ENCODE measurements at regions not wholly inside any gene's neighbourhood (a gene's known extent, or its start where the extent isn't known, plus 50 kb on each side); places are given as distances from the start of the nearest gene placed in this dataset.

DNA sequence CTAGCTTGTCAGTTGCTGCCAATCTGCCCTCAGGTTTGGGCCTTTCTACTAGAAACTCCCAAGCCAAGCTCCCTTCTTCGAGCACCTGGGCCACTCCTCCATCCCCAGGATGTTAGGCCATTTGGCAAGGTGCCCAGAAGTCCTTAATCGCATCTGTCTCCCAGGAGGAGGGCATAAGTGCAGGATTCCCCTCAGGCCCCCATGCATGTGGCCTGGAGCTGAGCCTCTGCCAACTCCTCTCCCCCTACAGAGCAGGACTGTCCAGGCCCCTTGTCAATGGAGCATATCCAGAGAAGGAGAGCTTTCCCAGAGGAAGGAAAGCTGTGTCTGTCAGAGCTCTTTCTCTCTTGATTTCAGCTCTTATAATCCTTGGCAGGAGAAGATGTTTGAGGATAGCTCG lies 182.6 kb upstream of the ROPN1 start (continued):
- TF ChIP-seq, protein P1, sequence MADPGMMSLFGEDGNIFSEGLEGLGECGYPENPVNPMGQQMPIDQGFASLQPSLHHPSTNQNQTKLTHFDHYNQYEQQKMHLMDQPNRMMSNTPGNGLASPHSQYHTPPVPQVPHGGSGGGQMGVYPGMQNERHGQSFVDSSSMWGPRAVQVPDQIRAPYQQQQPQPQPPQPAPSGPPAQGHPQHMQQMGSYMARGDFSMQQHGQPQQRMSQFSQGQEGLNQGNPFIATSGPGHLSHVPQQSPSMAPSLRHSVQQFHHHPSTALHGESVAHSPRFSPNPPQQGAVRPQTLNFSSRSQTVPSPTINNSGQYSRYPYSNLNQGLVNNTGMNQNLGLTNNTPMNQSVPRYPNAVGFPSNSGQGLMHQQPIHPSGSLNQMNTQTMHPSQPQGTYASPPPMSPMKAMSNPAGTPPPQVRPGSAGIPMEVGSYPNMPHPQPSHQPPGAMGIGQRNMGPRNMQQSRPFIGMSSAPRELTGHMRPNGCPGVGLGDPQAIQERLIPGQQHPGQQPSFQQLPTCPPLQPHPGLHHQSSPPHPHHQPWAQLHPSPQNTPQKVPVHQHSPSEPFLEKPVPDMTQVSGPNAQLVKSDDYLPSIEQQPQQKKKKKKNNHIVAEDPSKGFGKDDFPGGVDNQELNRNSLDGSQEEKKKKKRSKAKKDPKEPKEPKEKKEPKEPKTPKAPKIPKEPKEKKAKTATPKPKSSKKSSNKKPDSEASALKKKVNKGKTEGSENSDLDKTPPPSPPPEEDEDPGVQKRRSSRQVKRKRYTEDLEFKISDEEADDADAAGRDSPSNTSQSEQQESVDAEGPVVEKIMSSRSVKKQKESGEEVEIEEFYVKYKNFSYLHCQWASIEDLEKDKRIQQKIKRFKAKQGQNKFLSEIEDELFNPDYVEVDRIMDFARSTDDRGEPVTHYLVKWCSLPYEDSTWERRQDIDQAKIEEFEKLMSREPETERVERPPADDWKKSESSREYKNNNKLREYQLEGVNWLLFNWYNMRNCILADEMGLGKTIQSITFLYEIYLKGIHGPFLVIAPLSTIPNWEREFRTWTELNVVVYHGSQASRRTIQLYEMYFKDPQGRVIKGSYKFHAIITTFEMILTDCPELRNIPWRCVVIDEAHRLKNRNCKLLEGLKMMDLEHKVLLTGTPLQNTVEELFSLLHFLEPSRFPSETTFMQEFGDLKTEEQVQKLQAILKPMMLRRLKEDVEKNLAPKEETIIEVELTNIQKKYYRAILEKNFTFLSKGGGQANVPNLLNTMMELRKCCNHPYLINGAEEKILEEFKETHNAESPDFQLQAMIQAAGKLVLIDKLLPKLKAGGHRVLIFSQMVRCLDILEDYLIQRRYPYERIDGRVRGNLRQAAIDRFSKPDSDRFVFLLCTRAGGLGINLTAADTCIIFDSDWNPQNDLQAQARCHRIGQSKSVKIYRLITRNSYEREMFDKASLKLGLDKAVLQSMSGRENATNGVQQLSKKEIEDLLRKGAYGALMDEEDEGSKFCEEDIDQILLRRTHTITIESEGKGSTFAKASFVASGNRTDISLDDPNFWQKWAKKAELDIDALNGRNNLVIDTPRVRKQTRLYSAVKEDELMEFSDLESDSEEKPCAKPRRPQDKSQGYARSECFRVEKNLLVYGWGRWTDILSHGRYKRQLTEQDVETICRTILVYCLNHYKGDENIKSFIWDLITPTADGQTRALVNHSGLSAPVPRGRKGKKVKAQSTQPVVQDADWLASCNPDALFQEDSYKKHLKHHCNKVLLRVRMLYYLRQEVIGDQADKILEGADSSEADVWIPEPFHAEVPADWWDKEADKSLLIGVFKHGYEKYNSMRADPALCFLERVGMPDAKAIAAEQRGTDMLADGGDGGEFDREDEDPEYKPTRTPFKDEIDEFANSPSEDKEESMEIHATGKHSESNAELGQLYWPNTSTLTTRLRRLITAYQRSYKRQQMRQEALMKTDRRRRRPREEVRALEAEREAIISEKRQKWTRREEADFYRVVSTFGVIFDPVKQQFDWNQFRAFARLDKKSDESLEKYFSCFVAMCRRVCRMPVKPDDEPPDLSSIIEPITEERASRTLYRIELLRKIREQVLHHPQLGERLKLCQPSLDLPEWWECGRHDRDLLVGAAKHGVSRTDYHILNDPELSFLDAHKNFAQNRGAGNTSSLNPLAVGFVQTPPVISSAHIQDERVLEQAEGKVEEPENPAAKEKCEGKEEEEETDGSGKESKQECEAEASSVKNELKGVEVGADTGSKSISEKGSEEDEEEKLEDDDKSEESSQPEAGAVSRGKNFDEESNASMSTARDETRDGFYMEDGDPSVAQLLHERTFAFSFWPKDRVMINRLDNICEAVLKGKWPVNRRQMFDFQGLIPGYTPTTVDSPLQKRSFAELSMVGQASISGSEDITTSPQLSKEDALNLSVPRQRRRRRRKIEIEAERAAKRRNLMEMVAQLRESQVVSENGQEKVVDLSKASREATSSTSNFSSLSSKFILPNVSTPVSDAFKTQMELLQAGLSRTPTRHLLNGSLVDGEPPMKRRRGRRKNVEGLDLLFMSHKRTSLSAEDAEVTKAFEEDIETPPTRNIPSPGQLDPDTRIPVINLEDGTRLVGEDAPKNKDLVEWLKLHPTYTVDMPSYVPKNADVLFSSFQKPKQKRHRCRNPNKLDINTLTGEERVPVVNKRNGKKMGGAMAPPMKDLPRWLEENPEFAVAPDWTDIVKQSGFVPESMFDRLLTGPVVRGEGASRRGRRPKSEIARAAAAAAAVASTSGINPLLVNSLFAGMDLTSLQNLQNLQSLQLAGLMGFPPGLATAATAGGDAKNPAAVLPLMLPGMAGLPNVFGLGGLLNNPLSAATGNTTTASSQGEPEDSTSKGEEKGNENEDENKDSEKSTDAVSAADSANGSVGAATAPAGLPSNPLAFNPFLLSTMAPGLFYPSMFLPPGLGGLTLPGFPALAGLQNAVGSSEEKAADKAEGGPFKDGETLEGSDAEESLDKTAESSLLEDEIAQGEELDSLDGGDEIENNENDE (IDR thresholded peaks at IDR 0.05; ENCODE audit: insufficient replicate concordance, low read length): no peak
- TF ChIP-seq, protein P2, sequence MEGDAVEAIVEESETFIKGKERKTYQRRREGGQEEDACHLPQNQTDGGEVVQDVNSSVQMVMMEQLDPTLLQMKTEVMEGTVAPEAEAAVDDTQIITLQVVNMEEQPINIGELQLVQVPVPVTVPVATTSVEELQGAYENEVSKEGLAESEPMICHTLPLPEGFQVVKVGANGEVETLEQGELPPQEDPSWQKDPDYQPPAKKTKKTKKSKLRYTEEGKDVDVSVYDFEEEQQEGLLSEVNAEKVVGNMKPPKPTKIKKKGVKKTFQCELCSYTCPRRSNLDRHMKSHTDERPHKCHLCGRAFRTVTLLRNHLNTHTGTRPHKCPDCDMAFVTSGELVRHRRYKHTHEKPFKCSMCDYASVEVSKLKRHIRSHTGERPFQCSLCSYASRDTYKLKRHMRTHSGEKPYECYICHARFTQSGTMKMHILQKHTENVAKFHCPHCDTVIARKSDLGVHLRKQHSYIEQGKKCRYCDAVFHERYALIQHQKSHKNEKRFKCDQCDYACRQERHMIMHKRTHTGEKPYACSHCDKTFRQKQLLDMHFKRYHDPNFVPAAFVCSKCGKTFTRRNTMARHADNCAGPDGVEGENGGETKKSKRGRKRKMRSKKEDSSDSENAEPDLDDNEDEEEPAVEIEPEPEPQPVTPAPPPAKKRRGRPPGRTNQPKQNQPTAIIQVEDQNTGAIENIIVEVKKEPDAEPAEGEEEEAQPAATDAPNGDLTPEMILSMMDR (IDR thresholded peaks at IDR 0.05; ENCODE audit: control extremely low read depth in 1 of 3, insufficient read depth in 1 of 3, low read depth in 1 of 3, low read length in 3 of 3): no peak
- TF ChIP-seq ZNF274 (IDR thresholded peaks at IDR 0.05; ENCODE audit: borderline replicate concordance, extremely low read depth, low read length): no peak
- TF ChIP-seq NANOG (IDR thresholded peaks at IDR 0.05; ENCODE audit: insufficient read depth, low read depth, low read length, poor library complexity, severe bottlenecking): no peak
- no peak for TF ChIP-seq CTBP2 (IDR thresholded peaks at IDR 0.05; ENCODE audit: borderline replicate concordance, insufficient read depth, insufficient read length, low read length)
- no peak for TF ChIP-seq RFX5 (IDR thresholded peaks at IDR 0.05; ENCODE audit: borderline replicate concordance, low read depth, low read length)
